ENCODE measurements at regions not wholly inside any gene's neighbourhood (a gene's known extent, or its start where the extent isn't known, plus 50 kb on each side); places are given as distances from the start of the nearest gene placed in this dataset.

DNA sequence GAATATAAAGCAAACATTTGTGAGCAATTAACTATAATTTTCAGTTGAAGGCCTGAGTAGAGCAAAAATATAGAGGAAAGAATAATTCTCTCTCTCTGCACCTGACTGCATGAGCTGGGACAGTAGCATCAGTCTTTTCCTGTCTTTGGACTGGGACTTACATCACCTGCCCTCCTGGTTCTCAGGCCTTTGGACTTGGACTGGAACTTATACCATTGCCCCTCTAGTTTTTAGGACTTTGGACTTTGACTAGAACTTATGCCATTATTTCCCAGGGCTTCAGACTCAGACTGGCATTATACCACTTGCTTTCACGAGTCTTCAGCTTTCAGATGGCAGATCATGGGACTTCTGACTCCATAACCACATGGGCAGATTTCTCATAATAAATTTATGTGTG, 81.0 kb upstream of the SLC25A13 start:
- intact Hi-C loops (cut with micrococcal nuclease) = no loop called here

DNA sequence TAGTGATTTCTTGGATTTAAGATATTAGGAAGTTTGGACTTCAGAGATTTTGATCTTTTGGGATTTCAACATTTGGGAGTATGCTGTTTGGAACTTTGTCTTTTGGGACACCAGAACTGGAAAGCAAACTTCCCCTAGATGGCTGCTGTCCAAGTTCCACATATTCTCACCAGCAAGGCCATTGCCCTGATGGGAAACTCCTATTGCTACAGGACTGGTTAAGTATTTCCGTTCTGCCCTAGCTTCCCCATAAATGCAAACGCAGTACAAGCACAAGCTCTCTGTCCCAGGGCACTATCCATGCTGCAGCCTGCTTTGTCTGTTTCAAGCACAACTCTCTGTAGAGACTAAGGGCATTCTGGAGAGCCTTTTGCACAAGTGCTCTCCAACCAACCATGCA, 79.3 kb upstream of the SLC25A13 start:
- DNase-seq = no peak
- Mint-ChIP-seq H3K27me3 (peaks cover 9% of the 10 kb centered on the region), H3K4me3 (no peak overlapping the region), H3K9me3 (no peaks in the 10 kb centered on the region), H3K4me1 (no peaks in the 10 kb centered on the region), H3K27ac (no peak overlapping the region), H3K36me3 (ENCODE audit: low read depth) (no peaks in the 10 kb centered on the region)
- no peak for TF ChIP-seq CTCF (IDR thresholded peaks at IDR 0.05)
- intact Hi-C loops (cut with micrococcal nuclease) = no loop called here
- POLR2A ChIA-PET = no interaction called here
- CTCF ChIA-PET = no interaction called here
- no peak for ATAC-seq (ENCODE audit: low read depth)

More for the DNA sequence above, 81.0 kb upstream of the SLC25A13 start:
- no peak for ATAC-seq (ENCODE audit: low read depth)
- Mint-ChIP-seq H3K27ac (no peak overlapping the region), H3K27me3 (peaks cover 9% of the 10 kb centered on the region), H3K4me3 (no peak overlapping the region), H3K4me1 (no peaks in the 10 kb centered on the region), H3K36me3 (ENCODE audit: low read depth) (no peaks in the 10 kb centered on the region), H3K9me3 (no peaks in the 10 kb centered on the region)
- TF ChIP-seq CTCF (IDR thresholded peaks at IDR 0.05) = no peak
- ChIA-PET POLR2A (no interaction called here), CTCF (no interaction called here)
- DNase-seq = no peak

DNA sequence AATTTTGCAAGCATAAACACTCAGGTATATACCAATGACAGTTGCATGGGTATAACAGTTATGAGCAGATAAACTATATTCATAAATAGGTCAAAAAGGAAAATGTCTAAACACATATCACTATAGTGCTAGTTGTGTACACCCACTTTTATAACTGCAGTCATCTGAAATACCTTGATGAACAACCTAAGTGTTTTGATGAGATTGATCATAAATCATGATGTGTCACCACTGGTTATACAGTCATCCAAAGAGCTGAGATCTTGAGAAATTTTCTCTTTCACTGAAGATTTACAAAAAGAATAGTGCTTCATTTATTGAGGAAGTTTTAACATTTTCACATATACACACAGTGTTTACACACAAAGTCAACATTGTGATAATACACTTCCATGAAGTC, 78.6 kb upstream of the SLC25A13 start:
- DNase-seq (no peak), ATAC-seq (ENCODE audit: low read depth) (no peak)
- no peak overlapping the region for H3K4me3 Mint-ChIP-seq
- ChIA-PET POLR2A (no interaction called here), CTCF (no interaction called here)
- no peaks in the 10 kb centered on the region for H3K4me1 Mint-ChIP-seq
- H3K9me3 Mint-ChIP-seq = no peaks in the 10 kb centered on the region
- peaks cover 9% of the 10 kb centered on the region for H3K27me3 Mint-ChIP-seq
- H3K27ac Mint-ChIP-seq = no peak overlapping the region
- intact Hi-C loops (cut with micrococcal nuclease) = no loop called here
- H3K36me3 Mint-ChIP-seq (ENCODE audit: low read depth) = no peaks in the 10 kb centered on the region
- TF ChIP-seq CTCF (IDR thresholded peaks at IDR 0.05) = no peak

- H3K9me3 Mint-ChIP-seq = peaks cover 3% of the 10 kb centered on the region
- POLR2A ChIA-PET = no interaction called here
- no peak overlapping the region for H3K27ac Mint-ChIP-seq
- CTCF ChIA-PET = no interaction called here
- H3K36me3 Mint-ChIP-seq (ENCODE audit: low read depth) = no peaks in the 10 kb centered on the region
- ATAC-seq (ENCODE audit: low read depth) (no peak), DNase-seq (no peak)
- peaks cover 9% of the 10 kb centered on the region for H3K27me3 Mint-ChIP-seq
- intact Hi-C loops (cut with micrococcal nuclease) = no loop called here
- no peak for TF ChIP-seq CTCF (IDR thresholded peaks at IDR 0.05)
- no peak overlapping the region for H3K4me3 Mint-ChIP-seq
- H3K4me1 Mint-ChIP-seq = no peaks in the 10 kb centered on the region
These were observed 78.1 kb upstream of the SLC25A13 start for GRCh38 chr7:96400001-96400400.

- H3K4me3 Mint-ChIP-seq = no peak overlapping the region
These were observed 76.2 kb upstream of the SLC25A13 start for GRCh38 chr7:96397936-96398598.

More at GRCh38 chr7:96397936-96398598, 76.2 kb upstream of the SLC25A13 start:
- no peak overlapping the region for H3K27ac Mint-ChIP-seq
- no peaks in the 10 kb centered on the region for H3K36me3 Mint-ChIP-seq (ENCODE audit: low read depth)
- H3K4me1 Mint-ChIP-seq = no peaks in the 10 kb centered on the region
- ChIA-PET POLR2A (no interaction called here), CTCF (no interaction called here)
- peaks cover 6% of the 10 kb centered on the region for H3K27me3 Mint-ChIP-seq
- peaks cover 14% of the 10 kb centered on the region for H3K9me3 Mint-ChIP-seq
- intact Hi-C loops (cut with micrococcal nuclease) = no loop called here
- no peak for TF ChIP-seq CTCF (IDR thresholded peaks at IDR 0.05)
- ATAC-seq (ENCODE audit: low read depth) (no peak), DNase-seq (no peak)

Data from activated B cell treated with CpG ODN at 0.5 μM for 24 hours (primary cell).